ENCODE measurements at regions not wholly inside any gene's neighbourhood (a gene's known extent, or its start where the extent isn't known, plus 50 kb on each side); places are given as distances from the start of the nearest gene placed in this dataset.

GRCh38 chr20:2236256-2236655 lies 59.5 kb upstream of the TGM3 start:
- Histone ChIP-seq H3K79me2 (no peaks in the 10 kb centered on the region), H3K4me1 (no peaks in the 10 kb centered on the region), H2AFZ (no peak overlapping the region), H3K9ac (no peak overlapping the region), H3K27ac (no peak overlapping the region), H3K9me3 (ENCODE audit: control insufficient read depth, low read length) (no peaks in the 10 kb centered on the region), H3K4me2 (ENCODE audit: low read length) (no peak overlapping the region), H3K27me3 (ENCODE audit: control insufficient read depth, insufficient read depth, low read length) (no peaks in the 10 kb centered on the region), H3K36me3 (ENCODE audit: control insufficient read depth, insufficient read depth, low read length) (no peaks in the 10 kb centered on the region), H3K4me3 (ENCODE audit: low read depth, low read length) (no peak overlapping the region)
- no peak for TF ChIP-seq CTCF (IDR thresholded peaks at IDR 0.05)

GRCh38 chr20:2237059-2237458 lies 58.7 kb upstream of the TGM3 start:
- no peak overlapping the region for H3K4me3 ChIP-seq (ENCODE audit: low read depth, low read length)
- H3K4me2 ChIP-seq (ENCODE audit: low read length): no peak overlapping the region
- H3K9ac ChIP-seq: no peak overlapping the region
- no peaks in the 10 kb centered on the region for H3K4me1 ChIP-seq
- H3K9me3 ChIP-seq (ENCODE audit: control insufficient read depth, low read length): no peaks in the 10 kb centered on the region
- H3K27ac ChIP-seq: no peak overlapping the region
- no peaks in the 10 kb centered on the region for H3K36me3 ChIP-seq (ENCODE audit: control insufficient read depth, insufficient read depth, low read length)
- no peaks in the 10 kb centered on the region for H3K79me2 ChIP-seq
- no peaks in the 10 kb centered on the region for H3K27me3 ChIP-seq (ENCODE audit: control insufficient read depth, insufficient read depth, low read length)
- H2AFZ ChIP-seq: no peak overlapping the region
- TF ChIP-seq CTCF (IDR thresholded peaks at IDR 0.05): no peak

- Histone ChIP-seq H3K27me3 (ENCODE audit: control insufficient read depth, insufficient read depth, low read length) (no peaks in the 10 kb centered on the region), H3K4me2 (ENCODE audit: low read length) (no peak overlapping the region), H3K9ac (no peak overlapping the region), H3K79me2 (no peaks in the 10 kb centered on the region), H3K36me3 (ENCODE audit: control insufficient read depth, insufficient read depth, low read length) (no peaks in the 10 kb centered on the region), H3K9me3 (ENCODE audit: control insufficient read depth, low read length) (no peaks in the 10 kb centered on the region), H3K4me1 (no peaks in the 10 kb centered on the region), H3K27ac (no peak overlapping the region), H3K4me3 (ENCODE audit: low read depth, low read length) (no peak overlapping the region), H2AFZ (no peak overlapping the region)
- TF ChIP-seq CTCF (IDR thresholded peaks at IDR 0.05): no peak
Measured at GRCh38 chr20:2238601-2239000, 57.2 kb upstream of the TGM3 start.

- Histone ChIP-seq H3K4me1 (no peaks in the 10 kb centered on the region), H2AFZ (no peak overlapping the region), H3K27ac (no peak overlapping the region), H3K4me3 (ENCODE audit: low read depth, low read length) (no peak overlapping the region), H3K9me3 (ENCODE audit: control insufficient read depth, low read length) (no peaks in the 10 kb centered on the region), H3K4me2 (ENCODE audit: low read length) (no peak overlapping the region), H3K27me3 (ENCODE audit: control insufficient read depth, insufficient read depth, low read length) (no peaks in the 10 kb centered on the region), H3K9ac (no peak overlapping the region), H3K79me2 (no peaks in the 10 kb centered on the region), H3K36me3 (ENCODE audit: control insufficient read depth, insufficient read depth, low read length) (no peaks in the 10 kb centered on the region)
- TF ChIP-seq CTCF (IDR thresholded peaks at IDR 0.05): no peak
Measured at GRCh38 chr20:2240835-2241234, 55.0 kb upstream of the TGM3 start.

- H3K9ac ChIP-seq: no peak overlapping the region
- H3K4me2 ChIP-seq (ENCODE audit: low read length): no peak overlapping the region
Measured at GRCh38 chr20:2242678-2243077, 53.1 kb upstream of the TGM3 start.

More at GRCh38 chr20:2242678-2243077, 53.1 kb upstream of the TGM3 start:
- Histone ChIP-seq H3K9me3 (ENCODE audit: control insufficient read depth, low read length) (no peaks in the 10 kb centered on the region), H3K4me1 (no peaks in the 10 kb centered on the region), H3K27ac (no peak overlapping the region), H3K27me3 (ENCODE audit: control insufficient read depth, insufficient read depth, low read length) (no peaks in the 10 kb centered on the region), H2AFZ (no peak overlapping the region), H3K36me3 (ENCODE audit: control insufficient read depth, insufficient read depth, low read length) (no peaks in the 10 kb centered on the region), H3K4me3 (ENCODE audit: low read depth, low read length) (no peak overlapping the region), H3K79me2 (no peaks in the 10 kb centered on the region)
- TF ChIP-seq CTCF (IDR thresholded peaks at IDR 0.05): no peak

Data from parathyroid adenoma (tissue), 2 donors.